CD14-positive monocyte (primary cell): ENCODE measurements at regions not wholly inside any gene's neighbourhood (a gene's known extent, or its start where the extent isn't known, plus 50 kb on each side); places are given as distances from the start of the nearest gene placed in this dataset.

Experiments used
- DNase-seq, 3 donors: peaks; one replicate each; pipeline ENCODE4 v3.0.0-alpha.2; 2011 to 2022
- H2AFZ ChIP-seq: 2 replicates; pipeline ENCODE4 v1.6.0; 2012; ENCODE audit warnings: mild to moderate bottlenecking, low read depth, low read length, inconsistent platforms; ENCODE audit not compliant: insufficient read depth, poor library complexity, severe bottlenecking
- H3K27ac ChIP-seq, 2 donors: 1 replicate in 1 of 2; 2 replicates in 1 of 2; pipeline ENCODE4 v1.5.1; 2012 to 2013; ENCODE audit warnings: low read length in 2 of 2, control low read depth in 1 of 2, inconsistent platforms in 1 of 2, low read depth in 1 of 2, mild to moderate bottlenecking in 1 of 2
- H3K27me3 ChIP-seq, 2 donors: one replicate each; pipeline versions ENCODE4 v1.6.0 to v1.6.1; 2011 to 2013; ENCODE audit warnings: low read length in 2 of 2; ENCODE audit not compliant: control insufficient read depth in 2 of 2, insufficient read depth in 2 of 2
- H3K36me3 ChIP-seq, 2 donors: replicated peaks in 1 of 2; 1 replicate in 1 of 2; 2 replicates in 1 of 2; pipeline versions ENCODE4 v1.5.1 to v1.6.1; 2012 to 2013; ENCODE audit warnings: low read length in 2 of 2, control low read depth in 1 of 2, inconsistent platforms in 1 of 2, mild to moderate bottlenecking in 1 of 2; ENCODE audit not compliant: insufficient read depth in 2 of 2, control insufficient read depth in 1 of 2
- H3K4me1 ChIP-seq, 2 donors: 1 replicate in 1 of 2; 2 replicates in 1 of 2; pipeline versions ENCODE4 v1.5.1 to v1.6.1; 2012 to 2013; ENCODE audit warnings: low read length in 2 of 2, control low read depth in 1 of 2, inconsistent platforms in 1 of 2, mild to moderate bottlenecking in 1 of 2, moderate library complexity in 1 of 2; ENCODE audit not compliant: insufficient read depth in 2 of 2, control insufficient read depth in 1 of 2
- H3K4me2 ChIP-seq: replicated peaks from 2 replicates; pipeline ENCODE3; 2012; ENCODE audit warnings: low read length, moderate library complexity, mild to moderate bottlenecking; ENCODE audit not compliant: poor library complexity, severe bottlenecking; ENCODE audit errors: extremely low read depth
- H3K4me3 ChIP-seq, 3 experiments: fragments of 200-600 bp in 1 of 3; sonication (generic) in 1 of 3; replicated peaks in 1 of 3; 1 replicate in 2 of 3; 2 replicates in 1 of 3; pipeline ENCODE4 v1.5.1; 2011 to 2013; ENCODE audit warnings: low read length in 3 of 3, mild to moderate bottlenecking in 3 of 3, control low read depth in 2 of 3, low read depth in 2 of 3, inconsistent platforms in 1 of 3, moderate library complexity in 1 of 3
- H3K79me2 ChIP-seq: 2 replicates; pipeline ENCODE4 v1.6.0; 2012; ENCODE audit warnings: mild to moderate bottlenecking, control low read depth, inconsistent platforms, low read length, moderate library complexity; ENCODE audit not compliant: insufficient read depth
- H3K9ac ChIP-seq: 2 replicates; pipeline ENCODE4 v1.6.0; 2017; ENCODE audit warnings: low read length, mild to moderate bottlenecking; ENCODE audit not compliant: insufficient read depth, poor library complexity, severe bottlenecking
- H3K9me3 ChIP-seq, 2 donors: replicated peaks in 1 of 2; 1 replicate in 1 of 2; 2 replicates in 1 of 2; pipeline versions ENCODE4 v1.5.1 to v1.6.1; 2012 to 2013; ENCODE audit warnings: low read length in 2 of 2, control low read depth in 1 of 2; ENCODE audit not compliant: control insufficient read depth in 1 of 2, insufficient read depth in 1 of 2
- H4K20me1 ChIP-seq: 2 replicates; pipeline ENCODE4 v1.6.0; 2012; ENCODE audit warnings: mild to moderate bottlenecking, low read length, control low read depth, moderate library complexity; ENCODE audit not compliant: insufficient read depth
- H3K27ac Mint-ChIP-seq, 7 donors: one replicate each; pipeline ENCODE4 v1.8.0; 2020; ENCODE audit warnings: mild to moderate bottlenecking in 7 of 7, mixed read lengths in 7 of 7, moderate library complexity in 6 of 7, inconsistent platforms in 2 of 7
- H3K27me3 Mint-ChIP-seq, 3 donors: one replicate each; pipeline ENCODE4 v1.8.0; 2021 to 2022; ENCODE audit warnings: low read depth in 3 of 3, mild to moderate bottlenecking in 3 of 3, mixed read lengths in 3 of 3, moderate library complexity in 3 of 3, inconsistent platforms in 1 of 3
- H3K36me3 Mint-ChIP-seq, 2 donors: one replicate each; pipeline ENCODE4 v1.8.0; 2020; ENCODE audit warnings: mixed read lengths in 2 of 2, inconsistent platforms in 1 of 2, mild to moderate bottlenecking in 1 of 2
- H3K4me1 Mint-ChIP-seq: one replicate; pipeline ENCODE4 v1.8.0; 2020; ENCODE audit warnings: mild to moderate bottlenecking, mixed read lengths
- H3K4me3 Mint-ChIP-seq, 2 donors: one replicate each; pipeline ENCODE4 v1.8.0; 2020; ENCODE audit warnings: mild to moderate bottlenecking in 2 of 2, mixed read lengths in 2 of 2, moderate library complexity in 1 of 2
- H3K9me3 Mint-ChIP-seq, 7 donors: one replicate each; pipeline ENCODE4 v1.8.0; 2020 to 2022; ENCODE audit warnings: mixed read lengths in 7 of 7, mild to moderate bottlenecking in 6 of 7, moderate library complexity in 6 of 7, inconsistent platforms in 2 of 7
- WGBS: methylation state at CpG from one replicate; pipeline ENCODE4 v1.1.5; 2013; ENCODE audit warnings: missing lambda C conversion rate; ENCODE audit not compliant: insufficient coverage; 5-methylcytosine and 5-hydroxymethylcytosine counted together
- intact Hi-C, 2 donors: fragments of 100-400 bp; cut with micrococcal nuclease; formaldehyde crosslinking; loops; one replicate each; pipeline versions ENCODE4 v1.15.0 to v1.15.1; 2023
- TF ChIP-seq, protein P1 (sequence below): fragments of 200-600 bp; IDR thresholded peaks from one replicate; pipeline ENCODE4 v1.8.0; 2022; ENCODE audit warnings: antibody characterized with exemption, mild to moderate bottlenecking

DNA sequence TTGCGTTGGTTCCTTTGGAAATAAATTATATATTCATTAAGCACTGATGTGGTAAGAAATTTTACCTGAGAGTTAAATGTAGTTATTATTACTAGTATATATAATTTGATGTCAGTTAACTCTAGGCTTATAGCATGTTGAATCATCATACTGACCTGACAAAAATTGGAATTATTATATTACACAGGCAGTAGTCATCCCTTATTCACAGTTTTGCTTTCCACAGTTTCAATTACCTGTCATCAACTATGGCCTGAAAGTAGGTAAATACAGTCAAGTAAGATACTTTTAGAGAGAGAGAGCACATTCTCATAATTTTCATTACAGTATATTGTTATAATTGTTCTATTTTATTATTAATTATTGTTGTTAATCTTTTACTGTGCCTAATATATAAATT lies 1074.7 kb downstream of the CDH11 start:
- Histone ChIP-seq H3K4me3 (no peak overlapping the region), H3K27ac (no peak overlapping the region), H3K9me3 (no peaks in the 10 kb centered on the region), H3K36me3 (no peaks in the 10 kb centered on the region), H3K4me1 (no peaks in the 10 kb centered on the region), H3K4me2 (no peak overlapping the region), H4K20me1 (no peaks in the 10 kb centered on the region), H3K79me2 (no peaks in the 10 kb centered on the region), H2AFZ (no peak overlapping the region), H3K27me3 (no peaks in the 10 kb centered on the region), H3K9ac (no peak overlapping the region)
- H3K36me3 Mint-ChIP-seq: no peaks in the 10 kb centered on the region
- no peaks in the 10 kb centered on the region for H3K4me1 Mint-ChIP-seq
- H3K27ac Mint-ChIP-seq: no peak overlapping the region
- TF ChIP-seq, protein P1, sequence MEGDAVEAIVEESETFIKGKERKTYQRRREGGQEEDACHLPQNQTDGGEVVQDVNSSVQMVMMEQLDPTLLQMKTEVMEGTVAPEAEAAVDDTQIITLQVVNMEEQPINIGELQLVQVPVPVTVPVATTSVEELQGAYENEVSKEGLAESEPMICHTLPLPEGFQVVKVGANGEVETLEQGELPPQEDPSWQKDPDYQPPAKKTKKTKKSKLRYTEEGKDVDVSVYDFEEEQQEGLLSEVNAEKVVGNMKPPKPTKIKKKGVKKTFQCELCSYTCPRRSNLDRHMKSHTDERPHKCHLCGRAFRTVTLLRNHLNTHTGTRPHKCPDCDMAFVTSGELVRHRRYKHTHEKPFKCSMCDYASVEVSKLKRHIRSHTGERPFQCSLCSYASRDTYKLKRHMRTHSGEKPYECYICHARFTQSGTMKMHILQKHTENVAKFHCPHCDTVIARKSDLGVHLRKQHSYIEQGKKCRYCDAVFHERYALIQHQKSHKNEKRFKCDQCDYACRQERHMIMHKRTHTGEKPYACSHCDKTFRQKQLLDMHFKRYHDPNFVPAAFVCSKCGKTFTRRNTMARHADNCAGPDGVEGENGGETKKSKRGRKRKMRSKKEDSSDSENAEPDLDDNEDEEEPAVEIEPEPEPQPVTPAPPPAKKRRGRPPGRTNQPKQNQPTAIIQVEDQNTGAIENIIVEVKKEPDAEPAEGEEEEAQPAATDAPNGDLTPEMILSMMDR: no peak
- no peak overlapping the region for H3K4me3 Mint-ChIP-seq
- WGBS: no CpG with 5 or more reads among the region's 1 CpG
- DNase-seq: no peak
- intact Hi-C loops: no loop called here
- H3K27me3 Mint-ChIP-seq: no peaks in the 10 kb centered on the region
- peaks cover 0 to 3% (median 0%) of the 10 kb centered on the region in 7 donors for H3K9me3 Mint-ChIP-seq

DNA sequence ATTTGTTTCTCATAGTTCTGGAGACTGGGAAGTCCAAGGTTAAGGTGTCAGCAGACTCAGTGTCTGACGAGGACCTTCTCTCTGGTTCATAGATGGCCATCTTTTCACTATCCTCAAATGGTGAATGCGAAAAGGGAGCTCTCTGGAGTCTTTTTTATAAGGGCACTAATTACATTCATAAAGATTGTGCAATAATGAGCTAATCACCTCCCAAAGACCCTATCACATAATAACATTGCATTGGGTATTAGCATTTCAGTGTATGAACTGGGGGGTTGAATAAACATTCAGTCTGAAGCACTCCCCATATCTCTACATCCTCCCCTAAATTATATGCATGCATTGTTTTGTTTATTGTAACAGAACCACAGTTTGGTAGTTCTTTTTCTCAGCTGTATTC lies 1086.5 kb downstream of the CDH11 start:
- H3K36me3 ChIP-seq: no peaks in the 10 kb centered on the region
- H3K4me1 ChIP-seq: no peaks in the 10 kb centered on the region
- H4K20me1 ChIP-seq: no peaks in the 10 kb centered on the region
- no peak overlapping the region for H3K27ac ChIP-seq
- H3K4me1 Mint-ChIP-seq: no peaks in the 10 kb centered on the region
- TF ChIP-seq, protein P1: no peak
- intact Hi-C loops: no loop called here
- no peak overlapping the region for H3K4me3 Mint-ChIP-seq
- no peak for DNase-seq
- peaks cover 0 to 1% (median 0%) of the 10 kb centered on the region in 3 donors for H3K27me3 Mint-ChIP-seq
- no peaks in the 10 kb centered on the region for H3K27me3 ChIP-seq
- H3K27ac Mint-ChIP-seq: no peak overlapping the region
- no peak overlapping the region for H3K9ac ChIP-seq
- WGBS: no CpG with 5 or more reads among the region's 2 CpGs
- no peaks in the 10 kb centered on the region for H3K9me3 ChIP-seq
- no peak overlapping the region for H2AFZ ChIP-seq
- no peak overlapping the region for H3K4me2 ChIP-seq
- H3K36me3 Mint-ChIP-seq: no peaks in the 10 kb centered on the region
- H3K79me2 ChIP-seq: no peaks in the 10 kb centered on the region
- H3K4me3 ChIP-seq: no peak overlapping the region
- peaks cover 0 to 3% (median 0%) of the 10 kb centered on the region in 7 donors for H3K9me3 Mint-ChIP-seq
